MM.1S (cell line): ENCODE measurements at regions not wholly inside any gene's neighbourhood (a gene's known extent, or its start where the extent isn't known, plus 50 kb on each side); places are given as distances from the start of the nearest gene placed in this dataset.

ENCODE experiments used
- DNase-seq: peaks from one replicate; pipeline ENCODE4 v3.0.0-alpha.2; 2015
- H2AFZ ChIP-seq: fragments of 300-600 bp; sonication (generic); 2 replicates; pipeline ENCODE4 v1.6.0; 2016; ENCODE audit warnings: antibody characterized with exemption, low read length
- H3F3A ChIP-seq: fragments of 300-600 bp; sonication (generic); 2 replicates; pipeline ENCODE4 v1.6.1; 2016; ENCODE audit warnings: mild to moderate bottlenecking, antibody characterized with exemption, low read length, moderate library complexity, mixed read lengths; ENCODE audit not compliant: insufficient read depth
- H3K27ac ChIP-seq: fragments of 300-600 bp; sonication (generic); 2 replicates; pipeline ENCODE4 v1.5.1; 2016; ENCODE audit warnings: mild to moderate bottlenecking, low read length
- H3K27me3 ChIP-seq: fragments of 300-600 bp; sonication (generic); replicated peaks from 2 replicates; pipeline ENCODE4 v1.6.0; 2016; ENCODE audit warnings: low read length; ENCODE audit not compliant: insufficient read depth
- H3K36me3 ChIP-seq: fragments of 300-600 bp; sonication (generic); replicated peaks from 2 replicates; pipeline ENCODE4 v1.6.1; 2016; ENCODE audit warnings: mild to moderate bottlenecking, low read length, mixed read lengths; ENCODE audit not compliant: insufficient read depth
- H3K4me1 ChIP-seq: fragments of 300-600 bp; sonication (generic); 2 replicates; pipeline ENCODE4 v1.6.1; 2016; ENCODE audit warnings: low read length, mixed read lengths
- H3K4me2 ChIP-seq: fragments of 300-600 bp; sonication (generic); 2 replicates; pipeline ENCODE4 v1.6.0; 2016; ENCODE audit warnings: low read depth, low read length
- H3K4me3 ChIP-seq: fragments of 300-600 bp; sonication (generic); 2 replicates; pipeline ENCODE4 v1.5.1; 2016; ENCODE audit warnings: low read length, mixed read lengths
- H3K79me2 ChIP-seq: fragments of 300-600 bp; sonication (generic); 2 replicates; pipeline ENCODE4 v1.6.1; 2016; ENCODE audit warnings: mixed run types, low read length, mixed read lengths
- H3K9ac ChIP-seq: fragments of 300-600 bp; sonication (generic); 2 replicates; pipeline ENCODE4 v1.6.1; 2016; ENCODE audit warnings: low read length, mixed read lengths
- H3K9me2 ChIP-seq: fragments of 300-600 bp; sonication (generic); replicated peaks from 2 replicates; pipeline ENCODE4 v1.6.1; 2016; ENCODE audit warnings: mild to moderate bottlenecking, low read length, mixed read lengths; ENCODE audit not compliant: insufficient read depth
- H3K9me3 ChIP-seq: fragments of 300-600 bp; sonication (generic); replicated peaks from 2 replicates; pipeline ENCODE4 v1.6.1; 2016; ENCODE audit warnings: mild to moderate bottlenecking, low read length, mixed read lengths; ENCODE audit not compliant: insufficient read depth
- H4K20me1 ChIP-seq: fragments of 300-600 bp; sonication (generic); 2 replicates; pipeline ENCODE4 v1.6.1; 2016; ENCODE audit warnings: mild to moderate bottlenecking, low read length, moderate library complexity, mixed read lengths; ENCODE audit not compliant: insufficient read depth
- CTCF ChIP-seq: fragments of 300-600 bp; sonication (generic); IDR thresholded peaks from 2 replicates; pipeline ENCODE4 v1.5.1; 2016; ENCODE audit warnings: antibody characterized with exemption, low read length, mixed read lengths
- EZH2 ChIP-seq: fragments of 300-600 bp; sonication (generic); optimal IDR thresholded peaks from 2 replicates; pipeline ENCODE3; 2017; ENCODE audit warnings: low read depth, mild to moderate bottlenecking, antibody characterized with exemption, low read length, mixed read lengths
- EZH2phosphoT487 ChIP-seq: fragments of 300-600 bp; sonication (generic); IDR thresholded peaks from 2 replicates; pipeline ENCODE4 v1.6.1; 2018; ENCODE audit warnings: antibody characterized with exemption, low read length

DNA sequence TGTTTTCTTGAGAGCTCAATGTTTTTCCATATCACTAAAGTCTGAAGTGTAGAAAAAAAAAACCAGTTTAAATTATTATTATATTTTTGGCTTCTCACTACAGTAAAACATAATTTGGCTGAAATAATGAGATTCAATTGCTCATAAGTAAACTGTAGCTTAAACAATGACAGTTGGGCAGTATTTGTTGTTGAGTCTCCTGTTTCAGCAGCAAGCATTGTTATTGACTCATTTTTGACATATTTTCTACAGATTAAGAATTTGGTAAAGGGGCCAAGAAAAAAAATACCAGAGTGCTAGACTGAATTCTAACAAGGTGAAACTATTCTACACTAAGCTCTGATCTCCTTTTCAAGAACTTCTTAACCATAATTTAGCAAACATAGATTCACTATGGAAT lies 2070.4 kb upstream of the CELF4 start:
- DNase-seq = no peak
- Histone ChIP-seq H3K4me1 (no peaks in the 10 kb centered on the region), H3K27me3 (no peaks in the 10 kb centered on the region), H3K4me3 (no peak overlapping the region), H3K79me2 (no peaks in the 10 kb centered on the region), H3K36me3 (no peaks in the 10 kb centered on the region), H3K4me2 (no peak overlapping the region), H3K27ac (no peak overlapping the region), H3K9me2 (no peaks in the 10 kb centered on the region), H2AFZ (no peak overlapping the region), H3F3A (no peaks in the 10 kb centered on the region), H3K9ac (no peak overlapping the region), H4K20me1 (no peaks in the 10 kb centered on the region), H3K9me3 (no peaks in the 10 kb centered on the region)
- no peak for TF ChIP-seq CTCF
- TF ChIP-seq EZH2 = no peak
- TF ChIP-seq EZH2phosphoT487 = no peak

DNA sequence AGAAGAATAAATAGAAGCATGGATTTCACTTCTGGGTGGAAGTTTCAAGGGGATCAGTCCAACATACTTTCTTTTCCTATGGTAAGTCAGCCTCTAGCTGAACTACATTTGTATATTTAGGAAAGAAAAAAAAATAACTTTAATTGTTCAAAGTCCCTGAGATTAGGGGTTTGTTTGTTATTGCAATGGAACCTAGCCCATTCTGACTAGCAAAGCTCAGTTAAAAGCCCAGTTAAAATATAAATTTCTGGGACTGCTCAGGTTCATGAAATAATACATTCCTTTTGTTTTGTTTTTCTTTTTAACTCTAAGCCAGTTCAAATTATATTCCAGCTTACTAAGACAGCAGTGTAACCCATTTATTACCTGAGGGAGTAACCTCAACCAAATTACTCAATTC lies 2069.6 kb upstream of the CELF4 start:
- TF ChIP-seq CTCF (no peak), EZH2 (no peak), EZH2phosphoT487 (no peak)
- Histone ChIP-seq H3K36me3 (no peaks in the 10 kb centered on the region), H3K4me2 (no peak overlapping the region), H3K4me3 (no peak overlapping the region), H3K9me3 (no peaks in the 10 kb centered on the region), H3K4me1 (no peaks in the 10 kb centered on the region), H3K27ac (no peak overlapping the region), H3K27me3 (no peaks in the 10 kb centered on the region), H3K9ac (no peak overlapping the region), H4K20me1 (no peaks in the 10 kb centered on the region), H3K9me2 (no peaks in the 10 kb centered on the region), H3K79me2 (no peaks in the 10 kb centered on the region), H2AFZ (no peak overlapping the region), H3F3A (no peaks in the 10 kb centered on the region)
- no peak for DNase-seq

GRCh38 chr18:39627936-39628335 lies 2062.3 kb upstream of the CELF4 start:
- Histone ChIP-seq H3K27me3 (no peaks in the 10 kb centered on the region), H4K20me1 (no peaks in the 10 kb centered on the region), H3K9ac (no peak overlapping the region), H2AFZ (no peak overlapping the region), H3F3A (no peaks in the 10 kb centered on the region), H3K27ac (no peak overlapping the region), H3K79me2 (no peaks in the 10 kb centered on the region), H3K36me3 (no peaks in the 10 kb centered on the region), H3K4me1 (no peaks in the 10 kb centered on the region), H3K4me2 (no peak overlapping the region), H3K9me3 (no peaks in the 10 kb centered on the region), H3K4me3 (no peak overlapping the region), H3K9me2 (no peaks in the 10 kb centered on the region)
- DNase-seq = no peak
- TF ChIP-seq EZH2phosphoT487 (no peak), CTCF (no peak), EZH2 (no peak)

DNA sequence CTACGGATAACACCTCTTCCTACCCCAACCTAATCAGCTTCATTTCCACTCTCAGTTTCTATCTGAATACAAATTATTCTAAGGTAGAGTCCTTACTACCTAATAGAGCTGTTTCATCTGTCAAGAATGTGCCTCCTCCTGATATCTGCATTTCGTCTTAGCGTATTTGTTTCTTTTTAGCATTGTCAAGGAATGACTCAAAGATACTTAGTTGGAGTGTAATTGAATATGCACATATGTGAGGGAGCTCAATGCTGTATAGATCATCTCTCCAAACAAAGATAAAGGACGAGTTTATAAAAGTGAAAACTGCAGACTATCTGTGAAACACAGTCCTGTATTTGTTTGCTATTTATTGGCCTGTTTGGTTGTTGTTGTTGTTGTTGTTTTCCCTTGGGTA lies 2059.4 kb upstream of the CELF4 start:
- H3K9me3 ChIP-seq = no peaks in the 10 kb centered on the region

More for the DNA sequence above, 2059.4 kb upstream of the CELF4 start:
- H3K36me3 ChIP-seq = no peaks in the 10 kb centered on the region
- H3K4me2 ChIP-seq = no peak overlapping the region
- no peak overlapping the region for H3K4me3 ChIP-seq
- H3K4me1 ChIP-seq = no peaks in the 10 kb centered on the region
- H2AFZ ChIP-seq = no peak overlapping the region
- H3K9ac ChIP-seq = no peak overlapping the region
- no peaks in the 10 kb centered on the region for H3F3A ChIP-seq
- no peak overlapping the region for H3K27ac ChIP-seq
- no peaks in the 10 kb centered on the region for H3K27me3 ChIP-seq
- no peaks in the 10 kb centered on the region for H3K79me2 ChIP-seq
- no peak for TF ChIP-seq EZH2phosphoT487
- no peak for TF ChIP-seq CTCF
- TF ChIP-seq EZH2 = no peak
- H4K20me1 ChIP-seq = no peaks in the 10 kb centered on the region
- no peak for DNase-seq
- no peaks in the 10 kb centered on the region for H3K9me2 ChIP-seq
